Immature natural killer cell (primary cell): ENCODE measurements at regions not wholly inside any gene's neighbourhood (a gene's known extent, or its start where the extent isn't known, plus 50 kb on each side); places are given as distances from the start of the nearest gene placed in this dataset.
"Not testable (repeated sequence)": the region's sequence is repeated elsewhere in the genome, so short reads cannot be mapped to it uniquely, and the experiment has no call there.

Experiments used
- DNase-seq, 3 donors: peaks; one replicate each; pipeline ENCODE4 v3.0.0; 2022; ENCODE audit warnings: mixed read lengths in 1 of 3
- H3K27ac Mint-ChIP-seq, 6 donors: one replicate each; pipeline ENCODE4 v1.8.0; 2020; ENCODE audit warnings: mixed read lengths in 6 of 6, mild to moderate bottlenecking in 5 of 6, inconsistent platforms in 4 of 6, moderate library complexity in 3 of 6
- H3K27me3 Mint-ChIP-seq, 3 donors: one replicate each; pipeline ENCODE4 v1.8.0; 2020 to 2021; ENCODE audit warnings: low read depth in 3 of 3, mild to moderate bottlenecking in 3 of 3, mixed read lengths in 3 of 3, moderate library complexity in 3 of 3, inconsistent platforms in 1 of 3
- H3K36me3 Mint-ChIP-seq, 3 donors: one replicate each; pipeline ENCODE4 v1.8.0; 2020; ENCODE audit warnings: mixed read lengths in 3 of 3, inconsistent platforms in 2 of 3, mild to moderate bottlenecking in 2 of 3
- H3K4me1 Mint-ChIP-seq, 2 donors: one replicate each; pipeline ENCODE4 v1.8.0; 2020; ENCODE audit warnings: inconsistent platforms in 2 of 2, mild to moderate bottlenecking in 2 of 2, mixed read lengths in 2 of 2, moderate library complexity in 1 of 2
- H3K4me3 Mint-ChIP-seq, 5 donors: one replicate each; pipeline ENCODE4 v1.8.0; 2020; ENCODE audit warnings: mild to moderate bottlenecking in 5 of 5, mixed read lengths in 5 of 5, inconsistent platforms in 3 of 5, moderate library complexity in 3 of 5
- H3K9me3 Mint-ChIP-seq, 6 donors: one replicate each; pipeline ENCODE4 v1.8.0; 2020; ENCODE audit warnings: mild to moderate bottlenecking in 6 of 6, mixed read lengths in 6 of 6, inconsistent platforms in 4 of 6, moderate library complexity in 3 of 6

- no peaks in the 10 kb centered on the region for H3K4me1 Mint-ChIP-seq
These were observed 730.7 kb upstream of the ZP4 start for GRCh38 chr1:238621405-238621804.

GRCh38 chr1:238619652-238620051 lies 728.9 kb upstream of the ZP4 start:
- Mint-ChIP-seq H3K36me3 (peaks cover 0 to 3% (median 0%) of the 10 kb centered on the region in 3 donors), H3K4me1 (no peaks in the 10 kb centered on the region), H3K27me3 (peaks cover 0 to 7% (median 3%) of the 10 kb centered on the region in 3 donors), H3K4me3 (no peak overlapping the region), H3K9me3 (peaks cover 7 to 32% (median 11%) of the 10 kb centered on the region in 6 donors), H3K27ac (no peak overlapping the region)
- no peak for DNase-seq

More at GRCh38 chr1:238621405-238621804, 730.7 kb upstream of the ZP4 start:
- Mint-ChIP-seq H3K9me3 (peaks cover 7 to 27% (median 12%) of the 10 kb centered on the region in 6 donors), H3K27me3 (peaks cover 0 to 7% (median 3%) of the 10 kb centered on the region in 3 donors), H3K36me3 (peaks cover 0 to 3% (median 0%) of the 10 kb centered on the region in 3 donors), H3K27ac (no peak overlapping the region), H3K4me3 (no peak overlapping the region)
- no peak for DNase-seq

- Mint-ChIP-seq H3K27me3 (peaks cover 0 to 2% (median 0%) of the 10 kb centered on the region in 3 donors), H3K9me3 (peaks cover 5 to 27% (median 13%) of the 10 kb centered on the region in 6 donors), H3K36me3 (no peaks in the 10 kb centered on the region), H3K4me3 (no peak overlapping the region), H3K4me1 (no peaks in the 10 kb centered on the region), H3K27ac (no peak overlapping the region)
- no peak for DNase-seq
These were observed 720.7 kb upstream of the ZP4 start for GRCh38 chr1:238611406-238611805.

- no peak for DNase-seq
- H3K4me3 Mint-ChIP-seq: no peak overlapping the region
- H3K27ac Mint-ChIP-seq: no peak overlapping the region
- H3K9me3 Mint-ChIP-seq: peaks cover 4 to 25% (median 14%) of the 10 kb centered on the region in 6 donors
- peaks cover 0 to 2% (median 0%) of the 10 kb centered on the region in 3 donors for H3K36me3 Mint-ChIP-seq
- H3K4me1 Mint-ChIP-seq: no peaks in the 10 kb centered on the region
- no peaks in the 10 kb centered on the region for H3K27me3 Mint-ChIP-seq
These were observed 717.4 kb upstream of the ZP4 start for GRCh38 chr1:238608144-238608543.

- DNase-seq: no peak
These were observed 716.2 kb upstream of the ZP4 start for GRCh38 chr1:238606896-238607295.

GRCh38 chr1:238606457-238606856 lies 715.7 kb upstream of the ZP4 start:
- peaks cover 0 to 4% (median 0%) of the 10 kb centered on the region in 3 donors for H3K36me3 Mint-ChIP-seq
- H3K9me3 Mint-ChIP-seq: peaks cover 4 to 31% (median 16%) of the 10 kb centered on the region in 6 donors
- H3K4me3 Mint-ChIP-seq: no peak overlapping the region
- H3K4me1 Mint-ChIP-seq: no peaks in the 10 kb centered on the region
- H3K27me3 Mint-ChIP-seq: no peaks in the 10 kb centered on the region
- no peak for DNase-seq
- H3K27ac Mint-ChIP-seq: no peak overlapping the region

More at GRCh38 chr1:238606896-238607295, 716.2 kb upstream of the ZP4 start:
- Mint-ChIP-seq H3K9me3 (peaks cover 4 to 31% (median 16%) of the 10 kb centered on the region in 6 donors), H3K27me3 (no peaks in the 10 kb centered on the region), H3K4me3 (no peak overlapping the region), H3K4me1 (no peaks in the 10 kb centered on the region), H3K27ac (no peak overlapping the region), H3K36me3 (peaks cover 0 to 4% (median 0%) of the 10 kb centered on the region in 3 donors)

- no peak for DNase-seq
- no peak overlapping the region for H3K27ac Mint-ChIP-seq
- no peak overlapping the region for H3K4me3 Mint-ChIP-seq
- no peaks in the 10 kb centered on the region for H3K27me3 Mint-ChIP-seq
- H3K36me3 Mint-ChIP-seq: peaks cover 0 to 4% (median 0%) of the 10 kb centered on the region in 3 donors
- no peaks in the 10 kb centered on the region for H3K4me1 Mint-ChIP-seq
- H3K9me3 Mint-ChIP-seq: peaks cover 0 to 29% (median 12%) of the 10 kb centered on the region in 6 donors
These were observed 713.6 kb upstream of the ZP4 start for GRCh38 chr1:238604357-238604756.

- H3K4me3 Mint-ChIP-seq, H3K27me3 Mint-ChIP-seq, H3K4me1 Mint-ChIP-seq, DNase-seq, H3K36me3 Mint-ChIP-seq, H3K27ac Mint-ChIP-seq: not testable (repeated sequence)
- H3K9me3 Mint-ChIP-seq: peaks cover 0 to 23% (median 14%) of the 10 kb centered on the region in 6 donors
These were observed 710.9 kb upstream of the ZP4 start for GRCh38 chr1:238601604-238602003.

- Mint-ChIP-seq H3K27me3 (no peaks in the 10 kb centered on the region), H3K27ac (no peak overlapping the region), H3K36me3 (peaks cover 0 to 4% (median 0%) of the 10 kb centered on the region in 3 donors), H3K4me1 (no peaks in the 10 kb centered on the region), H3K4me3 (no peak overlapping the region), H3K9me3 (peaks cover 6 to 37% (median 14%) of the 10 kb centered on the region in 6 donors)
- DNase-seq: no peak
These were observed 706.0 kb upstream of the ZP4 start for GRCh38 chr1:238596703-238597102.

- Mint-ChIP-seq H3K4me3 (no peak overlapping the region), H3K27ac (no peak overlapping the region), H3K4me1 (no peaks in the 10 kb centered on the region), H3K9me3 (peaks cover 7 to 38% (median 19%) of the 10 kb centered on the region in 6 donors), H3K27me3 (peaks cover 0 to 1% (median 1%) of the 10 kb centered on the region in 3 donors), H3K36me3 (peaks cover 0 to 4% (median 0%) of the 10 kb centered on the region in 3 donors)
- no peak for DNase-seq
These were observed 701.9 kb upstream of the ZP4 start for GRCh38 chr1:238592621-238593020.

- Mint-ChIP-seq H3K27me3 (peaks cover 0 to 1% (median 1%) of the 10 kb centered on the region in 3 donors), H3K4me1 (no peaks in the 10 kb centered on the region), H3K9me3 (peaks cover 7 to 35% (median 14%) of the 10 kb centered on the region in 6 donors), H3K4me3 (no peak overlapping the region), H3K36me3 (peaks cover 0 to 4% (median 0%) of the 10 kb centered on the region in 3 donors), H3K27ac (no peak overlapping the region)
- no peak for DNase-seq
These were observed 699.2 kb upstream of the ZP4 start for GRCh38 chr1:238589843-238590435.

GRCh38 chr1:238582816-238583215 lies 692.1 kb upstream of the ZP4 start:
- no peak for DNase-seq
- H3K4me1 Mint-ChIP-seq: no peaks in the 10 kb centered on the region
- H3K36me3 Mint-ChIP-seq: no peaks in the 10 kb centered on the region
- no peak overlapping the region for H3K4me3 Mint-ChIP-seq
- H3K9me3 Mint-ChIP-seq: peaks cover 0 to 33% (median 5%) of the 10 kb centered on the region in 6 donors
- peaks cover 0 to 5% (median 0%) of the 10 kb centered on the region in 3 donors for H3K27me3 Mint-ChIP-seq
- H3K27ac Mint-ChIP-seq: no peak overlapping the region

- H3K36me3 Mint-ChIP-seq: no peaks in the 10 kb centered on the region
- H3K4me1 Mint-ChIP-seq: no peaks in the 10 kb centered on the region
- no peak overlapping the region for H3K4me3 Mint-ChIP-seq
- DNase-seq: no peak
- H3K27ac Mint-ChIP-seq: no peak overlapping the region
- H3K27me3 Mint-ChIP-seq: peaks cover 0 to 5% (median 0%) of the 10 kb centered on the region in 3 donors
- H3K9me3 Mint-ChIP-seq: peaks cover 0 to 29% (median 4%) of the 10 kb centered on the region in 6 donors
These were observed 690.6 kb upstream of the ZP4 start for GRCh38 chr1:238581332-238581731.

GRCh38 chr1:238568735-238569134 lies 678.0 kb upstream of the ZP4 start:
- DNase-seq: no peak
- peaks cover 2 to 3% (median 2%) of the 10 kb centered on the region in 3 donors for H3K27me3 Mint-ChIP-seq
- H3K9me3 Mint-ChIP-seq: peaks cover 3 to 40% (median 19%) of the 10 kb centered on the region in 6 donors
- no peaks in the 10 kb centered on the region for H3K4me1 Mint-ChIP-seq
- H3K4me3 Mint-ChIP-seq: no peak overlapping the region
- no peak overlapping the region for H3K27ac Mint-ChIP-seq
- H3K36me3 Mint-ChIP-seq: peaks cover 0 to 3% (median 0%) of the 10 kb centered on the region in 3 donors
